B cell (primary cell): ENCODE measurements at regions not wholly inside any gene's neighbourhood (a gene's known extent, or its start where the extent isn't known, plus 50 kb on each side); places are given as distances from the start of the nearest gene placed in this dataset.
"Not testable (repeated sequence)": the region's sequence is repeated elsewhere in the genome, so short reads cannot be mapped to it uniquely, and the experiment has no call there.

Experiments
- EZH2 ChIP-seq: IDR thresholded peaks from 2 replicates; pipeline ENCODE4 v1.6.1; 2012; ENCODE audit warnings: borderline replicate concordance, low read depth, mild to moderate bottlenecking, moderate library complexity, low read length; ENCODE audit not compliant: insufficient read depth, poor library complexity, severe bottlenecking
- TF ChIP-seq, protein P1 (sequence below): fragments of 200-600 bp; IDR thresholded peaks from one replicate; pipeline ENCODE4 v1.8.0; 2022; ENCODE audit warnings: antibody characterized with exemption, mild to moderate bottlenecking

DNA sequence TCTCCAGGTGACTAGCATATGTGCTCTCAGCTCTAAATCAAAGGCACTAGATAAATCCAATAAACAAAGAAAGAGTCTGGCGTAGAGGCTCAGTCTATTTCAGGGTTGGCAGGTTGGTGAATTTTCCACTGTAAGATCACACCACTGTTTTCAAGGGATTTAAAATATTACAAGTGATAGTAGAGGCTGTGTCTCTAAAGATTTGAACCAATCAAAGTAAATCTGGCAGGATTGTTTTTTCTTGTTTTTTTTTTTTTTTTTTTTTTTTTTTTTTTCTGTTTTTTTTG is 67.4 kb downstream of the MRPL57 start:
- not testable (repeated sequence) for TF ChIP-seq EZH2
- TF ChIP-seq, protein P1, sequence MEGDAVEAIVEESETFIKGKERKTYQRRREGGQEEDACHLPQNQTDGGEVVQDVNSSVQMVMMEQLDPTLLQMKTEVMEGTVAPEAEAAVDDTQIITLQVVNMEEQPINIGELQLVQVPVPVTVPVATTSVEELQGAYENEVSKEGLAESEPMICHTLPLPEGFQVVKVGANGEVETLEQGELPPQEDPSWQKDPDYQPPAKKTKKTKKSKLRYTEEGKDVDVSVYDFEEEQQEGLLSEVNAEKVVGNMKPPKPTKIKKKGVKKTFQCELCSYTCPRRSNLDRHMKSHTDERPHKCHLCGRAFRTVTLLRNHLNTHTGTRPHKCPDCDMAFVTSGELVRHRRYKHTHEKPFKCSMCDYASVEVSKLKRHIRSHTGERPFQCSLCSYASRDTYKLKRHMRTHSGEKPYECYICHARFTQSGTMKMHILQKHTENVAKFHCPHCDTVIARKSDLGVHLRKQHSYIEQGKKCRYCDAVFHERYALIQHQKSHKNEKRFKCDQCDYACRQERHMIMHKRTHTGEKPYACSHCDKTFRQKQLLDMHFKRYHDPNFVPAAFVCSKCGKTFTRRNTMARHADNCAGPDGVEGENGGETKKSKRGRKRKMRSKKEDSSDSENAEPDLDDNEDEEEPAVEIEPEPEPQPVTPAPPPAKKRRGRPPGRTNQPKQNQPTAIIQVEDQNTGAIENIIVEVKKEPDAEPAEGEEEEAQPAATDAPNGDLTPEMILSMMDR: not testable (repeated sequence)
